HTR-8/SVneo (cell line): ENCODE measurements at regions not wholly inside any gene's neighbourhood (a gene's known extent, or its start where the extent isn't known, plus 50 kb on each side); places are given as distances from the start of the nearest gene placed in this dataset.
A peak's percentile ranks its signal among the peaks of the same experiment; 100 is the strongest.
"Not testable (repeated sequence)": the region's sequence is repeated elsewhere in the genome, so short reads cannot be mapped to it uniquely, and the experiment has no call there.

Experiments used
- DNase-seq: peaks from one replicate; pipeline ENCODE4 v3.0.0; 2011; ENCODE audit warnings: low spot score, mixed read lengths; ENCODE audit not compliant: insufficient read length
- FAIRE-seq: peaks from 2 replicates; lab custom pipeline; 2011; peaks lifted over from hg19 to GRCh38; lab: Jason Lieb, UNC

- DNase-seq = no peak
- FAIRE-seq = peak; percentile 16
Measured at GRCh38 chr2:36238106-36238505, 117.5 kb upstream of the CRIM1 start.

- no peak for DNase-seq
- FAIRE-seq = no peak
Measured at GRCh38 chr2:36235882-36236281, 119.7 kb upstream of the CRIM1 start.

DNA sequence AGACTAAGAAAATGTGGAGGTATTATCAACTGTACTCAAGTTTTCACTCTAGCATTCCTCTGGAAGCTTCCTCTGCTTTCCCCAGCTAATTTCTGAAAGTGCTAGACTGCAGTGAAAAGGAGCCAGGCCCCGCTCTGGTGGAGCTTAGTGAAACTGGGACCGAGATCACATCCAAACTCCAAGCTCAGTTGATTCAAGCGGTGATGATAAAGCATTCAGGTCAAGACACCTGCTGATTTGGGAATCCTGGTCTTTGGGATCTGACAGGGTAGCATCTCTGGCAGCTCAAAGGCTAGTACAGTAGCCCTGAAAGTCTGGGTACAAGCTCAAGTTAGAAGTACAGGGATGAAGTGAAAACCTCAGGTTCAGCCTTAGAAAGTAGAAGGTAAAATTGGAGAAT is 120.2 kb upstream of the CRIM1 start:
- no peak for FAIRE-seq

DNA sequence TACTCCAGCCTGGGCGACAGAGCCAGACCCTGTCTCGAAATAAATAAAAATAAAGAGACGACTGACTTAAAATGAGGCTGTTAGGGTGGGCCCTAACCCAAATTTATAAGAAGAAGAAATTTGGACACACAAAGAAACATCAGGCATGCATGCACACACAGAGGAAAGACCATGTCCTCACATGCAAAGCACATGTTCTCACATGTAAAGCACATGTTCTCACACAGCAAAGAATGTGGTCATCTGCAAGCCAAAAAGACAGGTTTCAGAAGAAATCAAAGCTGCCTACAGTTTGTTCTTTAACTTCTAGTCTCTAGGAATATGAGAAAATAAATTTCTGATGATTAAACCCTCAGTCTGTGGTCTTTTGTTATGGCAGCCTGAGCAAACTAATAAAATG is 132.3 kb upstream of the CRIM1 start:
- DNase-seq = no peak
- FAIRE-seq = no peak

More for the DNA sequence above, 120.2 kb upstream of the CRIM1 start:
- DNase-seq = no peak

DNA sequence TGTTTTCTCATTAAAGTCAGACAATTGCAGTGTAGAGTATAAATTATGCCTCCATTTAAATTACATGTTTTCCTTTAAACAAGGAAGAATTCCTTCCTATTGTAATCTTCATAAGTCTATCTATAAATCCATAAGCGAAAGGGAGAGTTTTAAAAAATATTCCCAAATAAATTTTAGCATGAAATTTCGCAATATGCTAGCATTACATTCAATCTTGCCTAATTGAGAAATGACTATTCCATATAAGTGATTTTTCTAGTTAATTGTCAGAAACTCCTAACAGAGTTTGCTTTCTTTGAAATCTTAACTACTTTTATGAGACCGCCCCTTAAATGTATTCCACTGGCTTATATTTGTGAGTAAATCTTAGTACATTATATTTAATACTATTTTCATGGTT is 133.1 kb upstream of the CRIM1 start:
- no peak for FAIRE-seq
- no peak for DNase-seq

- no peak for FAIRE-seq
Measured at GRCh38 chr2:36214691-36215090, 140.9 kb upstream of the CRIM1 start.

GRCh38 chr2:36203366-36203765 is 152.2 kb upstream of the CRIM1 start:
- no peak for FAIRE-seq
- DNase-seq = no peak

More at GRCh38 chr2:36214691-36215090, 140.9 kb upstream of the CRIM1 start:
- no peak for DNase-seq

DNA sequence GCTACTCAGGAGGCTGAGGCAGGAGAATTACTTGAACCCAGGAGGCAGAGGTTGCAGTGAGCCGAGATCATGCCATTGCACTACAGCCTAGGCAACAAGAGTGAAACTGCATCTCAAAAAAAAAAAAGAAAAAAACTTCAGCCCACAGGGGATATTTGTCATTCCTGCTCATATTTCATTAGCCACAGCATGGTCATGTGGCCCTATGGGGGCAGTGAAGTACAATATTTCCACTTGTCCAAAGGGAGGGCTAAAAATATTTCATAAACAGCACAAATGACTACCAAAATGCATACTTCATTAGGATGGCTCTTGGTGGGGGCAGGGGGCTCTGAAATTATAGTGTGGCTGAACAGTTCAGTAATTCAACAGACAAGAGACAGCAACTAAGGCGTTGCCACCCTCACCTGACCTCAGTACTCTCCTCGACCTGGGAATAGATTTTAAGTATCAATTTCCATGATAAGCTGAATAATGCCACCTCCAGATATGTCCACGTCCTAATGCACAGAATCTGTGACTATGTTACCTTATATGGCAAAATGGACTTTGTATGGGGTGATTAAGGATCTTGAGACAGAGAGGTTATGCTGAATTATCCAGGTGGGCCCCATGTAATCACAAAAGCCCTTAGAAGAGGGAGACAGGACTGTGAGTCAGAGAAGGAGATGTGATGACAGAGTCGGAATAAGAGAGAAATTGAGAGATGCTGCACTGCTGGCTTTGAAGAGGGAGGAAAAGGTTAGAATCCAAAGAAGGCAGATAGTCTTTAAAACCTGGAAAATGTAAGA is 158.2 kb upstream of the CRIM1 start:
- FAIRE-seq (peak; percentile 9), DNase-seq (peak; percentile 13)

DNA sequence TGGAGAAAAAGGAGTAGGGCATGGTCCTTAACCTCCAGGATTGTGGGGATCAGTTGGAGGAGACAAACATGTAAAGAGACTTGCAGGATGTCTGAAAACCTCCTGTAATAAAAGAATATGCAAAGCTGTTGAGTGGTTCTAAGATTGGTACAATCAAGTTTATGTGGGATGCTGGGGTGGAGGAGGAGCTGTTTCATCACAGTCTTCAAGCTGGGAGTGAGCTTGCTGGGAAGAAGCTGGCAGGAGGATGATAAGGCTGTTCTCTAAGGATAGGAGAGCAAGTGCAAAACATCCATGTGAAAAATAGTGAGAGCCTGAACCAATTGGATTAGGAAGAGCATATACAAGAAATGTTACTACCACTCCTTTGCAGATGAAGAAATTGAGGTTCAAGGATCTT is 161.9 kb upstream of the CRIM1 start:
- FAIRE-seq (no peak), DNase-seq (no peak)

DNA sequence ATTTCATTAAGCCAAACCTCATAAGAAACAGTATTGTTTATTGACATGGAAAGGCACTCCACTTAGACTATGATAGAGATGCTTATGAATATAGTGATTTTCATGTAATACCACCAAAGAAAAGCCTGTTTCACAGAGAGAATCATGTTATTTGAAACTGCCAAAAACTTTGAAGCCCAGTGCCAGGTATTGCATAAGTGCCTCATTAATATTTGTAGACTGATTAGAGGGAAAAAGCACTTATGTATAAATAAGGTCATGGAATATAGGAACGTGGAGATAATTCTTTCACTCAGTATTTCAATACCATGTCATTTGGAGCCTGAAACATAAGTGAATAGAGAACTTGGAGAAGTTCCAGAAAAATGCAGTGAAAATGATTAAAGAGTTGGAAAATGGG is 162.6 kb upstream of the CRIM1 start:
- no peak for FAIRE-seq
- DNase-seq = no peak

DNA sequence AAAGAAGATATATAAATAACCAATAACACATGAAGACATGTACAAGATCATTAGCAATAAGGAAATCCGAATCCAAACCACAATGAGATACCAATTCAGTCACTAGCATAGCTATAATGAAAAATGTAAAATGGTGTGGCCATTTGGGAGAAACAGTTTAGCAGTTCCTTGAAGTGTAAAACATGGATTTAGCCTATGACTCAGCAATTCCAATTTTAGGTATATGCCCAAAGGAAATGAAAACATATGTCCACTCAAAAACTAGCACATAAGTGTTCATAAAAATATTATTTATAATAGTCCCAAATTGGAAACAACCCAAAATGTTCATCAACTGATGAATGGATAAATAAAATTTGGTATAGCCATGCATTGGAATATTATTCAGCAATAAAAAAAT is 165.5 kb upstream of the CRIM1 start:
- FAIRE-seq = no peak

DNA sequence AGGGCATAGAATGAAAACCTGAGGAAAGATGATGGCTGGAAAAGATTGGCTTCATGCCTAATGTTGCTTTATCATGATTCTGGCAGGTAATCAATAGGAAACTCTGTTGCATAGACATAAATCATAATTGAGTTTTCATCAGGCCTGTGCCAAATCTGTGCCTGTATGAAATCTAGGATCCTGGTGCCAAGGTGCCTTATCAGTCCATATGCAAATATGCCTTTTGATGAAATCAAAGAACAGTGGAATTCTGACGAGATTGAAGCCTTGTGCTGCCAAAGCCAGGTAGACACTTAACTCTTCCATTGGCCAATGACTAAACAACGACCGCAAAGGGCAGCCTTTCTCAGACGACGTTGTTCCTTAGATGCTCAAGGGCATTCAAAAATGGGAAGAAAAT is 170.0 kb upstream of the CRIM1 start:
- no peak for FAIRE-seq
- no peak for DNase-seq

More for the DNA sequence above, 165.5 kb upstream of the CRIM1 start:
- no peak for DNase-seq

DNA sequence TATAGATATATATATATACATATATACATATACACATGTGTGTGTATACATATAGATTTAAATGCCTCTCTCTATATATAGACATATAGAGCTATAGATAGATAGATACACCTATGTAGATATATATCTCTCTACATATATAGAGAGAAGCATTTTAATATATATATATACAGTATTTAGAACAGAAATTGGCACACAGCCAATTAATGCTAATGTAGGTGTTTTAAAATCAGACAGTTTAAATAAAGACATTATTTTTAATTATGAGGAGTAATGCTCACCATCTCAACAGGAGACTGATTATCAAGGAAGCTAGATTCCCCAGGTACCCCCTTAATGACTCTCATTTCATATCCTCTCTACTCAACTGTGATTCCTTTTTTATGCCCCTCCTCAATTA is 170.7 kb upstream of the CRIM1 start:
- DNase-seq = no peak
- no peak for FAIRE-seq

- not testable (repeated sequence) for FAIRE-seq
Measured at GRCh38 chr2:36180789-36181482, 174.6 kb upstream of the CRIM1 start.

GRCh38 chr2:36180293-36180692 is 175.3 kb upstream of the CRIM1 start:
- not testable (repeated sequence) for FAIRE-seq

More at GRCh38 chr2:36180789-36181482, 174.6 kb upstream of the CRIM1 start:
- not testable (repeated sequence) for DNase-seq

GRCh38 chr2:36179668-36180269 is 175.8 kb upstream of the CRIM1 start:
- DNase-seq, FAIRE-seq: not testable (repeated sequence)

More at GRCh38 chr2:36180293-36180692, 175.3 kb upstream of the CRIM1 start:
- DNase-seq = not testable (repeated sequence)

DNA sequence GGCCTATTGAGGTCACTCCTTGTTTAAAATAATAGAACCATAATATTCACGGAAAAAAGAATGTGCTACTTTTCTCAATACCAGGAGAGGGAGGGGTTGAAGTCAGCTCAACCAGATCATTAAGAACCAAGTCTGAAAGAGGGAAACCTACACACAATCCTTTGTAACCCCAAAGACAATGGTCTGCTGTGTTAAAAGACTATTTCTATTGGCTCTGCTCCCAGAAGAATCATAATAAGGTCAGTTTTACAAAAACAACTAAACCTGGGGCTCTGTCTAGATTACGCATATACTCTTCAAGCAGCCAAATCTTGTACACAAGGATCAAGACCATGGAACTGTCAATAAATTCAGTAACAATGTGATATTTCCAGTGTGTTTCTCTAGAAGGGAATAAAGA is 177.2 kb upstream of the CRIM1 start:
- DNase-seq = no peak
- FAIRE-seq = no peak

DNA sequence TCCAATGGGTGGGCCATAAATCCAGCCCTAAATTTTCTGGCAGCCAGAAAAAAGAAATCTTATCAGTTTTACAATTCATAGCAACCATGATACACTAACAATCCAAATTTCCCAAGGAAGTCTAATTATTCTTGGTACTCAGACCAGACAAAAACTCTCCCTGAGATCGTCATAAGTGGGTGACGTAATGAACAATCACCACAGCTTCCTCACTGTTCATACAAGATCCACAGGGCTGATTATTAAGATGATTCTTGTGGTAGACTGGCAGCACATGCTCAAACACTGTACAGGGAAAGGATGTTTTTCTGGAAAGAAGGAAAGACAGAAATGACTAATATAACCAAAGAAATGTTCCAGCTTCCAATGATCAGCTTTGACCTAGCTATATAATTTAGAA is 178.3 kb upstream of the CRIM1 start:
- FAIRE-seq = no peak

DNA sequence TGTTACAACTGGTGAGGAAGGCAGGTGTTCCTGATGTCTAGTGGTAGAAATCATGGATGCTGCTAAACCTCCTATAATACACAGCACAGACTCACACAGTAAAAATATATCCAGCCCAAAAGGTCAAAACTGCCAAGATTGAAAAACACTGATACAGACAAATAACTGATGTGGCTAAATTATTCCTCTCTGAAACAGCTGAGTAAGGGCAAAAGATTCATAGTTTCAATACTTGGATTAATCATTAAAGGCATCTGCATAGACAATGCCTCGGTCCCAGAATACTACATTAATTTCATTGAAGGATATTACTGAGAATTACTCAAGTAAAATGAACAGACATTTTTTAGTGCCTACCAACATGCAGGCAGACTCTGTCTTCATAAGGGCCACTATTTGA is 180.7 kb upstream of the CRIM1 start:
- FAIRE-seq (no peak), DNase-seq (no peak)

More for the DNA sequence above, 178.3 kb upstream of the CRIM1 start:
- DNase-seq = no peak

DNA sequence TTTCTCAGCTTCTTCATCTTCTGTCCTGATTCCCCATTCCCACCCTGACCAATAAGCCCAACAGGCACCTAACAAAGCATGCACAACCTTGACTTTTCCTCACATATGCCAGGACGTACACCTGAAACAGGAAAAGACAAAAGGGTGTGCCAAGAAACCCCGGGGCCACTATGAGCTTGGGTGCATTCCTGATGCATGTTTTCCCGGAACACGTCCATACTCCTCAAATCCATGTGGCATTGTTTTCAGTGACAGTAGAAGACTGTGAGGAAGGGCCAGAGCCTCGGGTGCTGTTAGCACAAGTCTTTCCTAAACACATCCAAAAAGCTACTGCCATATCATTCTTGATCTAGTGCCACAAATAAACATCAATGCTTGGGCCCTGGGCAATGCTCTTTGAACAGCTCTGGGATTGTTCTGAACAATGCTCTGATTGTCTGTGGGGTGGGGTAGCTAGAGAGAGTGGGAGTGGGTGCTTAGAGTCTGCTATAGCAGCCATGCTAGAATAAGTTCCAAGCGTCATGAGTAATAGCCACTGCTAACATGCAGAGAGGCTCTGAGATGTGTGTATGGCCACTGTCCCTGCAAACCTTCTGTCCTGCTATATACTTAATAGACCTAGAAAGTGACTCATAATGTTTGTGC is 181.7 kb upstream of the CRIM1 start:
- no peak for DNase-seq

GRCh38 chr2:36172824-36173223 is 182.8 kb upstream of the CRIM1 start:
- FAIRE-seq (no peak), DNase-seq (no peak)

More for the DNA sequence above, 181.7 kb upstream of the CRIM1 start:
- no peak for FAIRE-seq
